CD14-positive monocyte (primary cell): ENCODE measurements at regions not wholly inside any gene's neighbourhood (a gene's known extent, or its start where the extent isn't known, plus 50 kb on each side); places are given as distances from the start of the nearest gene placed in this dataset.

Experiments used
- DNase-seq, 3 donors: peaks; one replicate each; pipeline ENCODE4 v3.0.0-alpha.2; 2011 to 2022
- H2AFZ ChIP-seq: 2 replicates; pipeline ENCODE4 v1.6.0; 2012; ENCODE audit warnings: mild to moderate bottlenecking, low read depth, low read length, inconsistent platforms; ENCODE audit not compliant: insufficient read depth, poor library complexity, severe bottlenecking
- H3K27ac ChIP-seq, 2 donors: 1 replicate in 1 of 2; 2 replicates in 1 of 2; pipeline ENCODE4 v1.5.1; 2012 to 2013; ENCODE audit warnings: low read length in 2 of 2, control low read depth in 1 of 2, inconsistent platforms in 1 of 2, low read depth in 1 of 2, mild to moderate bottlenecking in 1 of 2
- H3K27me3 ChIP-seq, 2 donors: one replicate each; pipeline versions ENCODE4 v1.6.0 to v1.6.1; 2011 to 2013; ENCODE audit warnings: low read length in 2 of 2; ENCODE audit not compliant: control insufficient read depth in 2 of 2, insufficient read depth in 2 of 2
- H3K36me3 ChIP-seq, 2 donors: replicated peaks in 1 of 2; 1 replicate in 1 of 2; 2 replicates in 1 of 2; pipeline versions ENCODE4 v1.5.1 to v1.6.1; 2012 to 2013; ENCODE audit warnings: low read length in 2 of 2, control low read depth in 1 of 2, inconsistent platforms in 1 of 2, mild to moderate bottlenecking in 1 of 2; ENCODE audit not compliant: insufficient read depth in 2 of 2, control insufficient read depth in 1 of 2
- H3K4me1 ChIP-seq, 2 donors: 1 replicate in 1 of 2; 2 replicates in 1 of 2; pipeline versions ENCODE4 v1.5.1 to v1.6.1; 2012 to 2013; ENCODE audit warnings: low read length in 2 of 2, control low read depth in 1 of 2, inconsistent platforms in 1 of 2, mild to moderate bottlenecking in 1 of 2, moderate library complexity in 1 of 2; ENCODE audit not compliant: insufficient read depth in 2 of 2, control insufficient read depth in 1 of 2
- H3K4me2 ChIP-seq: replicated peaks from 2 replicates; pipeline ENCODE3; 2012; ENCODE audit warnings: low read length, moderate library complexity, mild to moderate bottlenecking; ENCODE audit not compliant: poor library complexity, severe bottlenecking; ENCODE audit errors: extremely low read depth
- H3K4me3 ChIP-seq, 3 experiments: fragments of 200-600 bp in 1 of 3; sonication (generic) in 1 of 3; replicated peaks in 1 of 3; 1 replicate in 2 of 3; 2 replicates in 1 of 3; pipeline ENCODE4 v1.5.1; 2011 to 2013; ENCODE audit warnings: low read length in 3 of 3, mild to moderate bottlenecking in 3 of 3, control low read depth in 2 of 3, low read depth in 2 of 3, inconsistent platforms in 1 of 3, moderate library complexity in 1 of 3
- H3K79me2 ChIP-seq: 2 replicates; pipeline ENCODE4 v1.6.0; 2012; ENCODE audit warnings: mild to moderate bottlenecking, control low read depth, inconsistent platforms, low read length, moderate library complexity; ENCODE audit not compliant: insufficient read depth
- H3K9ac ChIP-seq: 2 replicates; pipeline ENCODE4 v1.6.0; 2017; ENCODE audit warnings: low read length, mild to moderate bottlenecking; ENCODE audit not compliant: insufficient read depth, poor library complexity, severe bottlenecking
- H3K9me3 ChIP-seq, 2 donors: replicated peaks in 1 of 2; 1 replicate in 1 of 2; 2 replicates in 1 of 2; pipeline versions ENCODE4 v1.5.1 to v1.6.1; 2012 to 2013; ENCODE audit warnings: low read length in 2 of 2, control low read depth in 1 of 2; ENCODE audit not compliant: control insufficient read depth in 1 of 2, insufficient read depth in 1 of 2
- H4K20me1 ChIP-seq: 2 replicates; pipeline ENCODE4 v1.6.0; 2012; ENCODE audit warnings: mild to moderate bottlenecking, low read length, control low read depth, moderate library complexity; ENCODE audit not compliant: insufficient read depth
- H3K27ac Mint-ChIP-seq, 7 donors: one replicate each; pipeline ENCODE4 v1.8.0; 2020; ENCODE audit warnings: mild to moderate bottlenecking in 7 of 7, mixed read lengths in 7 of 7, moderate library complexity in 6 of 7, inconsistent platforms in 2 of 7
- H3K27me3 Mint-ChIP-seq, 3 donors: one replicate each; pipeline ENCODE4 v1.8.0; 2021 to 2022; ENCODE audit warnings: low read depth in 3 of 3, mild to moderate bottlenecking in 3 of 3, mixed read lengths in 3 of 3, moderate library complexity in 3 of 3, inconsistent platforms in 1 of 3
- H3K36me3 Mint-ChIP-seq, 2 donors: one replicate each; pipeline ENCODE4 v1.8.0; 2020; ENCODE audit warnings: mixed read lengths in 2 of 2, inconsistent platforms in 1 of 2, mild to moderate bottlenecking in 1 of 2
- H3K4me1 Mint-ChIP-seq: one replicate; pipeline ENCODE4 v1.8.0; 2020; ENCODE audit warnings: mild to moderate bottlenecking, mixed read lengths
- H3K4me3 Mint-ChIP-seq, 2 donors: one replicate each; pipeline ENCODE4 v1.8.0; 2020; ENCODE audit warnings: mild to moderate bottlenecking in 2 of 2, mixed read lengths in 2 of 2, moderate library complexity in 1 of 2
- H3K9me3 Mint-ChIP-seq, 7 donors: one replicate each; pipeline ENCODE4 v1.8.0; 2020 to 2022; ENCODE audit warnings: mixed read lengths in 7 of 7, mild to moderate bottlenecking in 6 of 7, moderate library complexity in 6 of 7, inconsistent platforms in 2 of 7
- WGBS: methylation state at CpG from one replicate; pipeline ENCODE4 v1.1.5; 2013; ENCODE audit warnings: missing lambda C conversion rate; ENCODE audit not compliant: insufficient coverage; 5-methylcytosine and 5-hydroxymethylcytosine counted together
- intact Hi-C, 2 donors: fragments of 100-400 bp; cut with micrococcal nuclease; formaldehyde crosslinking; loops; one replicate each; pipeline versions ENCODE4 v1.15.0 to v1.15.1; 2023
- TF ChIP-seq, protein P1 (sequence below): fragments of 200-600 bp; IDR thresholded peaks from one replicate; pipeline ENCODE4 v1.8.0; 2022; ENCODE audit warnings: antibody characterized with exemption, mild to moderate bottlenecking

DNA sequence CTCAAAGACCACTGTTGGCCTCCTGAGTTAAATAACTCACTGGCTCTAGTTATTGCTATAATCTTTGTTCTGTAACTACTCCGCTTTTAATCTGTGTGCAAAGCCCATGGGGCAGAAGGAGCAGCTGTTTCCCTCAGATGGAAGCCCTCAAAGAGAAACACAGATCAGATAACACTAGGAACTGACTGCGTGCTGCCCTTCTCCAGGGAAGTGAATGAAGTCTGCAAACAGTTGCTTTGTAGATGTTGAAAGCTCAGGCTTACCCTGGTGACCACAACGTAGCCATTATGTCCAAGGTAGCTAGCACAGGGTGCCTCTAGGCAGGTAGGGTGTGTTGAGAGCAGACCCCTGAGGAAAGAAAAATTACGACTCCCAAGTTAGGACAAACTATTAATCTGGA, 152.3 kb upstream of the STAC start:
- Histone ChIP-seq H3K27ac (no peak overlapping the region), H3K9ac (no peak overlapping the region), H3K36me3 (no peaks in the 10 kb centered on the region), H2AFZ (no peak overlapping the region), H4K20me1 (no peaks in the 10 kb centered on the region), H3K4me3 (no peak overlapping the region), H3K4me2 (no peak overlapping the region), H3K27me3 (no peaks in the 10 kb centered on the region), H3K4me1 (no peaks in the 10 kb centered on the region), H3K79me2 (no peaks in the 10 kb centered on the region), H3K9me3 (peaks cover 3 to 5% of the 10 kb centered on the region in 2 donors)
- WGBS = 24% methylated on average over 3 of the region's 4 CpGs
- Mint-ChIP-seq H3K27ac (no peak overlapping the region), H3K27me3 (peaks cover 0 to 1% (median 1%) of the 10 kb centered on the region in 3 donors), H3K4me3 (no peak overlapping the region), H3K9me3 (peaks cover 0 to 11% (median 2%) of the 10 kb centered on the region in 7 donors), H3K36me3 (no peaks in the 10 kb centered on the region), H3K4me1 (no peaks in the 10 kb centered on the region)
- intact Hi-C loops = no loop called here
- TF ChIP-seq, protein P1, sequence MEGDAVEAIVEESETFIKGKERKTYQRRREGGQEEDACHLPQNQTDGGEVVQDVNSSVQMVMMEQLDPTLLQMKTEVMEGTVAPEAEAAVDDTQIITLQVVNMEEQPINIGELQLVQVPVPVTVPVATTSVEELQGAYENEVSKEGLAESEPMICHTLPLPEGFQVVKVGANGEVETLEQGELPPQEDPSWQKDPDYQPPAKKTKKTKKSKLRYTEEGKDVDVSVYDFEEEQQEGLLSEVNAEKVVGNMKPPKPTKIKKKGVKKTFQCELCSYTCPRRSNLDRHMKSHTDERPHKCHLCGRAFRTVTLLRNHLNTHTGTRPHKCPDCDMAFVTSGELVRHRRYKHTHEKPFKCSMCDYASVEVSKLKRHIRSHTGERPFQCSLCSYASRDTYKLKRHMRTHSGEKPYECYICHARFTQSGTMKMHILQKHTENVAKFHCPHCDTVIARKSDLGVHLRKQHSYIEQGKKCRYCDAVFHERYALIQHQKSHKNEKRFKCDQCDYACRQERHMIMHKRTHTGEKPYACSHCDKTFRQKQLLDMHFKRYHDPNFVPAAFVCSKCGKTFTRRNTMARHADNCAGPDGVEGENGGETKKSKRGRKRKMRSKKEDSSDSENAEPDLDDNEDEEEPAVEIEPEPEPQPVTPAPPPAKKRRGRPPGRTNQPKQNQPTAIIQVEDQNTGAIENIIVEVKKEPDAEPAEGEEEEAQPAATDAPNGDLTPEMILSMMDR = no peak
- no peak for DNase-seq

DNA sequence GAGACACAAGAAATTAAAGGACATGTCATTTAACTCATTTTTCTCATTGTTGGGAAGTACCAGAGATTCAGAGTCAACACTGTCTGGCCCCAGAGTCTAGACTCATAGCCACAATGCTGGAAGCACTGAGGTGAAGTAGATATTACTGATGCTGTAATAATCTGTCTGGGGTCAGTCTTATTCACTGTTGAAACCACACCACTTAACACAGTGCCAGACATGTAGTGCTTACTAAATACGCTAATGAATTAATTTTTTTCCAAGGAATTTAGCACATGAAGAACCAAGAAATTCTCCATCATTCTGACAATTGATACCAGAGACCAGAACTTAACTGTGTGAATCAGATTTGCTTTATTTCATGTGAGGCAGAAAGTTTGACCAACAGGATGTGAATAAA, 150.8 kb upstream of the STAC start:
- H3K9me3 Mint-ChIP-seq = peaks cover 0 to 13% (median 4%) of the 10 kb centered on the region in 7 donors
- no peaks in the 10 kb centered on the region for H3K79me2 ChIP-seq

More for the DNA sequence above, 150.8 kb upstream of the STAC start:
- Mint-ChIP-seq H3K27ac (no peak overlapping the region), H3K4me3 (no peak overlapping the region), H3K27me3 (peaks cover 0 to 2% (median 1%) of the 10 kb centered on the region in 3 donors), H3K36me3 (no peaks in the 10 kb centered on the region), H3K4me1 (no peaks in the 10 kb centered on the region)
- intact Hi-C loops = no loop called here
- no peaks in the 10 kb centered on the region for H3K36me3 ChIP-seq
- peaks cover 3 to 5% of the 10 kb centered on the region in 2 donors for H3K9me3 ChIP-seq
- no peaks in the 10 kb centered on the region for H3K27me3 ChIP-seq
- no peaks in the 10 kb centered on the region for H3K4me1 ChIP-seq
- no peak overlapping the region for H3K9ac ChIP-seq
- DNase-seq = no peak
- TF ChIP-seq, protein P1 = no peak
- H3K4me3 ChIP-seq = no peak overlapping the region
- no peak overlapping the region for H3K27ac ChIP-seq
- H4K20me1 ChIP-seq = no peaks in the 10 kb centered on the region
- no peak overlapping the region for H2AFZ ChIP-seq
- no peak overlapping the region for H3K4me2 ChIP-seq
- WGBS = no CpG with 5 or more reads among the region's 1 CpG
